Amygdala (tissue), 56 donors: ENCODE measurements at regions not wholly inside any gene's neighbourhood (a gene's known extent, or its start where the extent isn't known, plus 50 kb on each side); places are given as distances from the start of the nearest gene placed in this dataset.
"Not testable (repeated sequence)": the region's sequence is repeated elsewhere in the genome, so short reads cannot be mapped to it uniquely, and the experiment has no call there.

Experiments used
- DNase-seq, 56 donors: peaks; one replicate each; lab custom pipeline; 2025; lab: John Stamatoyannopoulos, UW

DNA sequence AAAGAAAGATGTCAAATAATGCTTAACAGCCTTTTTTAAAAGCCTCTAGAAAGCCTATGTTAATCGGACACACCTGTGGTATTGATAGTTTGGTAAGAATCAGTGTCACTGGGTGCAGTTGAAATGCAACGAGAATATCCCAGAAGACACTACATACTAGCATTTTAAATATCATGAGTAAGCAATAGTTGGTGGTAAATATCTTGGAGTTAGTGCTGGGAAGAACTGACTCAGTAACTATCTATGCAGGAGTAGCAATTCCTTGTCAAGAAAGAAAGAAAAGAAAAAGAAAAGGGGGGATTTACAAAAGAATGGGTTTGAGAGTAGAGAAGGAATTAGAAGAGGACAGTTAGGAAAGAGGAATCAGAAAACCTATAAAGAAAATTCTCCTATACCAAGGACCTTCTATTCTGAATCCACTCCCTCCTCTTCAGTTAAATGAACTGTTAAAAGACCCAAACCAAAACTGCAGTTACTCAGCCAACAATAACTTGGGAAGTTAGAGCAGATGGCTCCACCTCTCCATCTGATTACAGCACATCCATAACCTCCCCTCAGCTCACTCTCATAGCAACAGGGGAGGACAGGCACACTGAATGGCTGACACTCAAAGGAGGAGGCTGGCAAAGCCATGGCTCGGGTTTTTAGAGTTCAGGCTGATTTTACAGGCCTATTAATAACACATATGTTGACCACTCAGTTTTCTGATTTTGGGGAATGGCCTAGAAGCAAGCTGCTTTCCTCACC, 207.6 kb upstream of the MDFIC2 start:
- DNase-seq = no peak

DNA sequence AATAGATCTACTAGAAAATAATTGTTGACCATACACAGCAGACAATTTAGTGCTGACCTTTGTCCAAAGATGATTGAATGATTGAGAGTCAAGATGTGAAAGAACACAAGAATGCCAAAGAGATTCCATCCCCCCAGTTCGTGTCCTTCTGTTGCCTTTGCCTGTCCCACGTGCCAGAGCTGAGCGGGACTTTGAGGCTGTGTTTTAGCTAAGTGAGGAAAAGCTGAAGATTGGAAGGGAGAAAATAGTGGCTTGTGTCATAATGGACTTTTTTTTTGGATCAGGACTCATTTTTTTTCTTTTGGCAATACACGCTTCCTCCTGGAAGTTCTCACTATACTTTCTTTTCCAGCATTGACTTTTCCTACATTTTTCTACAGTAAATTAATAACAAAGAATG, 206.6 kb upstream of the MDFIC2 start:
- DNase-seq = no peak

DNA sequence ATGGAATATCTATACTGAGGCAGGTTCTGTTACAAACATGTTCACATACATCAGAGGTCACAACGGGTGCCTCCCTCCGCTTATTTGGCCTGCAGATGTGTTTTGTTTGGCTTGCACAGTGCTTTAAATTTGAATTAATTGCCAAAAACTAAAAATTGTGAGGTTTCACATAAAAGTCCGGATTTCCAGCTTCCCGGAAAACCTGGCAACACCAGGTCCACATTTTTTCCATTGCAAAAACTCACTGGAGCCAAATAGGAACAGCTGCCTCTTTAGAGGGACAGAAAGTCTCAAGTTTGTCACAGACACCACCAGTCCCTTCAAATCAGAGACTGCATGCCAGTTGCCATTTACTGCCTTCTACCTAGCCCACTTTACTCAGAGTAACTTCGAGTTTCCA, 205.9 kb upstream of the MDFIC2 start:
- no peak for DNase-seq

DNA sequence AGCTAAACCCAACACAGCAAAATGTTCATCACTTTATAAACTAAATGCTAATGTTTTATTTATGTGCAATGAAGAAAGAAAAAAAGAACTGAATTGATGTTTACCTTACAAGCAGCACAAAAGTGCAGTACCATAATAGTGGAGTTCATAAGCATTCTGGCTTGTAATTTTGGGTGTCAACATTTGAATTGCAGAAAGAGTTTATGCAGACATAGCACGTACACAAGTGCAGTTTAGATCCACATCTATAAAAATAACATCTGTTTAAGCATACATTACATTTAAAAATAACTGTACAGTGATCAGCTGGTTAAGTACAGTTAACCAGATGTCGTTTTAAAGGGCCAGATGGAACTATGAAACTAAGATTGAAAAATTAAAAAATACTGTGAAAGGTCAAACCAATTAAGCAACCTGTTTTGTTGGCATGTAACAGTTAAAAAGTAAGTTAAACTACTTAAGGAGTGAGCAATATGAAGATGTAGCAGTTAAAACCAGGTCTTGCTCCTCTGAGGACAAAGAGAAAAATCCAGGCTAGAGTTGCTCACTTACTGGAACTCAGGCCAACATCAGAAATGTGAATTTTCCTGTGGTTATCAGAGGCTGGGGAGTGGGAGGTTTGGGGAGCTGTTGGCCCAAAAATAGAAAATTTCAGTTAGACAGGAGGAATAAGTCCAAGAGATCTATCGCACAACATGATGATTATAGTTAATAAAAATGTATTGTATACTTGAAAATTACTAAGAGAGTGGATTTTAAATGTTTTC, 204.9 kb upstream of the MDFIC2 start:
- no peak for DNase-seq

DNA sequence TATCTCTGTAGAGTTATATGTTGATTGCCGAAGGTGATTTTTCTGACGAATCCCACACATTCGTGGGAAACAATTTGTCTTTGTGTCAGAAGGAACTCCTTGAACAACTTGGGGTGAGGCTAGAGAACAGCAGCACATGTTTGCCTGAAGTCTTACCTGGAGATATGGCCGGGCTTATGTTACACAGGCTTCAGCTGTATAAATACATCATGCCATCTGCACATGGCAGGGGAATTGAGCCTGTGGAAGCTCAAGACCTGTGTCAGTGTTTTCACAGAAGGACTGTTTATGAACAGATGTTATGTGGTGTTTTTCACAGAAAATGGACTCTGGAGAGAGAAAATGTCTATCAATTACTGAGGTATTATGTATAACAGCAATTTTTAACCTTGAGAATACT, 203.6 kb upstream of the MDFIC2 start:
- DNase-seq = no peak

DNA sequence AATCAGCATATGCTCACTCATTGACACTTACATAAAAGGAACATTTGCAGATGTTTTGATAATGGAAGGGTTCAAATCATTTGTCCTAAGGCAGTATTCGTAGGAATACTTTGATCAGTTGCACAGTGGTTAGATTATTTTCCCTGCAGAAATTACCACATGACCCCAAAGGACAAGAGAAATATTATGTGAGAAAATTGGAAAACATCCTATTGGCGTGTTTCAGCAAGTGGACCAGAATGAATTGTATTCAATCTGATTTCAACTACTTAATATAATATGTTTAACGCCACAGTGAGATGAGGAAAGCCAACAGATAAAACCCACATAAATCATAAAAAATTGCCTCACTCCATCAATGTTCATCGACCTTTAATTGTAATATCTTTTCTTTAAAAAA, 195.0 kb upstream of the MDFIC2 start:
- DNase-seq = no peak

DNA sequence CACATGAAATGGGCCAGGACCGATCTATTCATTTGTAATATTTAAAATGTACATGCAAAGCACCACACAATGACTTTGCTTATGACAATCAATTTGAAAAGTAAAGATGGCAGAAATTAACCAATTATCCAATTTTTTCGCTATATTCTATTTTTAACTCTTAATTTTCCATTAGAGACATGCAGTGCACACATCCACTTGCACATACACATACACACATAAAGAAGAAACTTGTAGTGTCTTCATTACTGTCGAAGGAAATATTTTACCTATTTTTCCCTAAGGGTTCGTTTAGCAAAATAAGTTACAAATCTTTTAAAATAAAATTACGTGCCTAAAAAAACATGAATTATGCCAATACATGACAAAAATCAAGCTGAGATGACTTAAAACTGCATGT, 194.3 kb upstream of the MDFIC2 start:
- DNase-seq = no peak

DNA sequence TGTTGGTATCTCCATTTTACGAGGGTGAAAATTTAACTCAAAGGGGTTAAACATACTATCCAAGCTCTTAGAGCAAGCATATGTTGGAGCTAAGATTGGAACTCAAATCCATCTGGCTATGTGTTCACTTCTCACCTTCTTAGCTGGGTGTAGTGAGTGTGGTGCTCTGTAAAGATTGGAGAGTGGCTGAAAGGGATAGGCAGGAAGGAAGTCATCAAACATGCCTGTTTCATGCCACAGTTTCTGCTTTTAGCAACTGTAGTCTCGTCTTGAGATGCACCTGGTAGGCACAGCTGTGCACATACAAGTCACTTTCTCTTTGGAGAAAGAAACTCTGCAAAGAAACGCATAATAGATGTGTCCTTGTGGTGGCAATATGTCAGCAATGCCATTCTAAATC, 189.1 kb upstream of the MDFIC2 start:
- no peak for DNase-seq

DNA sequence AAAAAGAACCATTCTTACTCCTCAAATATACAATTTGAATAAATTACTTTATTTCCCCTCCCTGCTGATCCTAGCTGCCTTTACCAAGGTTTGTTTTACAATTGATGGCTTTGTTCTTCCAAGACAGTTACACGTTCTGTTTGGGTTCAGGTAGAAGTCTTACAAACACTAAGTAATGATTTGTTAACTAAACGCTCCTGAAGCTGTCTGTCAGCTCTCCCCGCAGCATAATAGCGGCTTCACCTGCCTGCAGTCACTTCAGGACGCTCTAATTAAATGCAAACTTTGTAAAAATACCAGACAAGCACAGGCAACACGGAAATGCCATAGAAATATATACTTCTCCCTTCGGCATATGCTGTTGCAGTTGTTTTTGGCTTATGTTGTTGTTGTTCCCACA, 176.4 kb upstream of the MDFIC2 start:
- DNase-seq = no peak

DNA sequence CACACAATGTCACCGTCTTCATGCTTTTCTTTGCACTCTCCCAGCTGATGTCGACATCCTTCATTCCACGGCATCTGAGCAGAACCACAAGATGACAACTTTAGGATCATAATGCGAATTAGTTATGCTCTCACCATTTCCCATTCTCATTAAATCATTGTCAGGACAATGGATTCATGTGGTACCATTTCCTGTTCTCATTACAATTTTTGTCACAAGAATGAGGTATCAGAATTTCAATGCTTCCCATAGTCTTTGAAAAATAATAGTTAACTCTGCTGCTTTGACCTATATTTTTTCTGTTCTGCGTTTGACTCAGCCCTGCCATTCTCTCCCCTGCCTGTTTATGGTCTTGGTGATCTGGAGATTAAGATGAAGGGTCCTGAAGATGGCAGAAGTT, 175.7 kb upstream of the MDFIC2 start:
- DNase-seq = no peak

DNA sequence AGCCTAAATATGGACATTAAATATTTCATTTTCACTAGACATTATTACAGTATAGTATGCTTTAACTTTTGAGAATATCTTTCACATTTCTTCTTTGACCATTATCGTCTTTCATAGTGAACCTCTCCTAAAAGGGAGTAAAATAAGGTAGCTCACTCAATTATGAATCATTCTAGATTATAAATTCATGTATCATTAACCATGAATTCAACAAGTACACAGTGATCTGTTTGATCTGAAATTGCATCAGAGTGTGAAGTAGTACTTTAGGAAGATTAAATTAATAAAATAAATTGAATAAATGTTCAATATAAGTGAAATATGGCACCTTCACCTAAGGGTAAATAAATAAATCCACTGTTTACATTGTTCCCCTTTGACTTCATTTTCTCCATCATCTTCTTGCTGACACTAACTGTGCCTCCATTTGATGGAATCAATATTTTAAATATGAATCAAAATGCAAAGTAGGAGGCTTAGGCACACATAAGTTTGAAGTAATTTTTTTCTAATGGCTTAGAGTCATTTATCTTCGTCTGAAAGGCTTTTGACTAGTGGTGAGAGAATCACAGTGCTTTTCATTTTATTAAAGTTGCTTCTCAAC, 174.1 kb upstream of the MDFIC2 start:
- no peak for DNase-seq

DNA sequence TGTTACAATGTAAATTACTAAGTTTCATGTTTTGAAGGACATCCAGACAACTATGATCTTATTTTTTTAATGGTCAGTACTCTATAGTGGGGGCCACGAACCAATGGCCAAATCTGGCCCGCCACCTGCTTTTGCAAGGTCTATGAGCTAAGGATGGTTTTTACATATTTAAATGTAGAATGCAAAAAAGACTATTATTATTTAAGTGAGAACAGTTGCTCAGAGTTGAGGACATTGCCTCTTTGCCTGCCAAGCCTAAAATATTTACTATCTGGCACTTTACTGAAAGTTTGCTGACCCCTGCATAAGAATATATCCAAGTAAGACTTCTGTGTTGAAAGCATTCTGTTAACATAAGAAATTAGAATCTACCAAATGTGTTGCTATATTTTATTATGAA, 163.7 kb upstream of the MDFIC2 start:
- DNase-seq = no peak

DNA sequence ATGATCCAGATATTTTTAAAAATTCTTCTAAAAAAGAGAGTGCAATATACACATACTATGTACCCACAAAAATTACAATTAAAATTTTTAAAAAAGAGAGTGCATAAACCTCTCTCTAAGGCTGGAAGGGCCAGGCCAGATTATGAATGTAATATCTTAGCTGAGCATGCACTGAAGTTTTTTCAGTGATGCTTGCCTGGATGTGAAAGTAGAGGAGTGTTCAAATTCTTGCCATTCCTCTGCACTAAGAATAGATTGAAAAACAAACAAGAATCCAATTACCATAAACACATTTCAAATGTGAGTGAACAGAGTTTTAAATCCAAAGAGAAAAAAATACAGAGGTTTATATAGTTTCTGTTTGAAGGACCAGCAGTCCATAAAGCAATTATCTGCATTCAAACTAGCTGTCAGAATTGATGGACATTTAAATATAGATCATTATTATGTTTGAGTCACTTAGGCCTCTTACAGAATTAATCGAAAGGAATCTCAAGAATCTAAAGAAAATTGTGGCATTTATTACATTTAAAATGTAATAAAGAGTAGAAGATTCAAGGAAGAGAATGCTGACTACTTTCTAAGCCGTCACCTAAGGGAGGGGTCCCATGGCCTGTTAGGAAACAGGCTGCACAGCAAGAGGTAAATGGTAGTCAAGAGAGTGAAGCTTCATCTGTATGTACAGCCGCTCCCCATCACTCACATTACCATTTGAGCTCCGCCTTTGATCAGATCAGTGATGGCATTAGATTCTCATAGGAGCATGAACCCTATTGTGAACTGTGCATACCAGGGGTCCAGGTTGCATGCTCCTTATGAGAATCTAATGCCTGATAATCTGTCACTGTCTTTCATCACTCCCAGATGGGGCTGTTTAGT, 159.3 kb upstream of the MDFIC2 start:
- DNase-seq = no peak

DNA sequence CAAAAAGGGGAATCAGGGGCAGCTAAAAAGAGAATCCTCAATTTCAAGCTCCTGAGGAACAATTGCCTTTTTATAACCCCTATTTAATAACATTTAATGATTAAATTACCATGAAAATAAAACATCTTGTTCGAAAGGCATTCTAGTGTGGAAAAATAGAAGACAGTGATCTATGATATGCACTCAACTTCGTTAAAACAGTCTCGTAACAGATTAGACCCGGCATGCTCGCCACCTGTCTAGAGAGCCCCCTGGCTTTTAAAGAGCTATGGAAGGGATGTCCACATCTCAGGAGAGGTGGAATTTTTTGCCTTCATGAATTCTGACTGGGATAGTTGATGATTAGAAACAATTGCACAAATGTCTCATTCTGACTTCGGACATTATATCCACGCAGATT, 153.7 kb upstream of the MDFIC2 start:
- DNase-seq = no peak

DNA sequence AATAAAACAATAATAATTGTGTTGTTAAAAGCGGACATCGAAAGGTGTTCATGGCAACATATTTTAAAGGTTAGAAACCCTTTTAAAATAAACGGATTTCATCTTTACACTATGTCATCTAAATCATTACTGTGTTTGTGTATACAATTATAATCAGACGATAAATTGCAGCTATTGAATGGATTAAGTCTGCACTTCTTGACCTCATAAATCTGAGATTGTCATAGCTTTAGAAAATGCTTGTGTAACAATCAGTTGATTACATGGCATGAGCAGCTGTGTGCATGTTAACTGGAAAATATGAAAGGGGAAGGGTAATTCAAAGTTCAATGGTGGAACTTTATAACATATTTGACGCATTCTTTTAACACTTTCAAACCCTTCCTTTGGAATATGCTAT, 152.4 kb upstream of the MDFIC2 start:
- DNase-seq = no peak

DNA sequence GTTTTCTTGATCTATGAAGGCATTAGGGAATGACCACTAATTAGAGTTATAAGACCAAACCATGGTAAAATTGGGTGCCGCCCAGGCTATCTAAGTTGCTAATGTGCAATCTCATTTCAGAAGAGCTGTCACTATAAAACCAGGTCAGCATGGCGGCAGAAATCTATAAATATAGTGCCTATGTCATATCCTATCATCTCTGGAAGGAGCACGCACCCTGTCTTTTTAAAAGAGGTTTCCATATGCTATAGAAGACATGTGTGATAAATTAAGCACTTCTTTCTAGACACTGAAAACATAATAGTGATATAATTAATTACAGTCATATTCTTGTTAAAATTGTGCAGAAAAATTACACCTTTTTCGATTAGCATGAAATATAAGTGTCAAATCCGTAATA, 152.0 kb upstream of the MDFIC2 start:
- no peak for DNase-seq

DNA sequence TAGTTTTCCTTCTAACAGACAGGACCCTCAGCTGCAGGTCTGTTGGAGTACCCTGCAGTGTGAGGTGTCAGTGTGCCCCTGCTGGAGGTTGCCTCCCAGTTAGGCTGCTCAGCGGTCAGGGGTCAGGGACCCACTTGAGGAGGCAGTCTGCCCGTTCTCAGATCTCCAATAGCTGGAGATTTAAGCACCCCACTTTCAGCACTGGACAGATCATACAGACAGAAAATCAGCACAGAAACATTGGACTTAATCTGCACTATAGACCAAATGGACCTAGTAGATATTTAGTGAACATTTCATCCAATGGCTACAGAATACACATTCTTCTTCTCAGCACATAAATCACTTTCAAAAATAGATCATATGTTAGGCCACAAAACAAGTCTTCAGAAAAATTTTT, 137.8 kb upstream of the MDFIC2 start:
- DNase-seq = not testable (repeated sequence)

DNA sequence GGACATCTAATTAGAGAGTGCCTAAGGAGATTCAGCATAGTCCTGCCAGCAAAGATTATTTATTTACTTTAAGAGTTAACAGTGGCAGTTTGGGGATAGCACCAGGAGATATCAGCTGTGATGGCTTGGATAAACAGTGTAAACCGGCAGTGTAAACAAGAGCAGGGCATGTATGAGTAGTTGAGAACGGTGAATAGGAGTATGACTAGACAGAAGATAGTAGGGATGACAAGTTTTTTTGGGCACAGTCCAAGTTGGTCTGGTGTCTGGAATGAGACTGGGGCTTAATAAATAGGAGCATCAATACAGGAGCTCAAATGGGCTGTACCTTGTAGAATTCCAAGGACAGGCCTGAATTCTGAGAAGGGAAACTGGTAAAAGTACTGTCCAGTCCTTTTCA, 123.0 kb upstream of the MDFIC2 start:
- DNase-seq = not testable (repeated sequence)

DNA sequence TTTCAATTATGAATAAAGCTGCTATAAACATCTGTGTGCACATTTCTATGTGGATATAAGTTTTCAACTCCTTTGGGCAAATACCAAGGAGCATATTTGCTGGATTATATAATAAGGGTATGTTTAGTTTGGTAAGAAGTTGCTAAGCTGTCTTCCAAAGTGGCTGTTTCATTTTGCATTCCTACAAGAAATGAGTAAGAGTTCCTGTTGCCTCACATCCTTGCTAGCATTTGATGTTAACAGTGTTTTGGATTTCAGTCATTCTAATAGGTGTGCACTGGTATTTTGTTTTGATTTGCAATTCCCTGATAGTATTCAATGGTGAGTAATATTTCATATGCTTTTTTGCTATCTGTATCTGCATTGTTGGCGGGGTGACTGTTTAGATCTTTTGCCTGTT, 120.7 kb upstream of the MDFIC2 start:
- DNase-seq = no peak

DNA sequence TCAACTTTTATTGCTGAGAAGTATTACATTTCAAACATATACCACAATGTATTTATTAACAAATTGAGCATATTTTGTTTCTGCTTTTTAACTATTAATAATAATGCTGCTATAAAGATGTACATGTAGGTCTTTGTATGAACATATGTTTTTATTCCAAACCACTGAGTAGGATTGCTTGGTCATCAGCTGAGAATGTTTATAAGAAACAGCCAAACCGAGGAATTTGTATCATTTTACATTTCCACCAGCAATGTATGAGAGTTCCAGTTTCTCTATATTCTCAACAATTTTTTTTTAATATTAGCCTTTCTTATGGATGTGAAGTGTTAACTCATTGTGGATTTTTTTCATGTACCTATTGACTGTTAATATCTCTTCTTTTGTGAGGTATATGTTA, 119.5 kb upstream of the MDFIC2 start:
- DNase-seq = no peak

DNA sequence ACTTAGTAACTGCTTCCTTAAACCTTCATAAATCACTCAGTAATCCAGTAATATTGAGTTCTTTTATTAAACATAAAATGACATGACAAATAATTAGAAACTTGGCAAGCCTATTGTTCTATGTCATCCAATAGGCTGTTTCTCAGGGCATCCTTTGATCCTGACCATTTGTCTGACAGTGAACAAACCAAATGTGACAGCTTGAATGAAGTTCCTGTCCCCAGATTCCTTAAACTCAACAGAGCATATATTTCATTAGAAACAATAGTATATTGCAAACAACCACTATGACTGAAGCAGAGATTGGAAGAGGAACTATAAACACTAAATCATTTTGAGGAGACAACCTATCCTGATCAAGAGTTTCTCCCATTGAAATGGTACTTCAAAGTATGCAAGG, 113.6 kb upstream of the MDFIC2 start:
- DNase-seq = no peak
